Peyer's patch (tissue), 4 donors: ENCODE measurements at regions not wholly inside any gene's neighbourhood (a gene's known extent, or its start where the extent isn't known, plus 50 kb on each side); places are given as distances from the start of the nearest gene placed in this dataset.

Experiments
- CTCF ChIP-seq, 6 experiments: fragments of 450-650 bp in 4 of 6; fragments of 200-600 bp in 2 of 6; sonication (generic) in 1 of 6; IDR thresholded peaks; one replicate each; pipeline ENCODE4 v1.5.1; 2017 to 2019; ENCODE audit warnings: antibody characterized with exemption in 6 of 6, mild to moderate bottlenecking in 3 of 6, moderate library complexity in 1 of 6
- POLR2A ChIP-seq, 2 donors: fragments of 450-650 bp; IDR thresholded peaks; one replicate each; pipeline ENCODE4 v1.5.1; 2017; ENCODE audit warnings: antibody characterized with exemption in 2 of 2, mild to moderate bottlenecking in 2 of 2, moderate library complexity in 2 of 2

DNA sequence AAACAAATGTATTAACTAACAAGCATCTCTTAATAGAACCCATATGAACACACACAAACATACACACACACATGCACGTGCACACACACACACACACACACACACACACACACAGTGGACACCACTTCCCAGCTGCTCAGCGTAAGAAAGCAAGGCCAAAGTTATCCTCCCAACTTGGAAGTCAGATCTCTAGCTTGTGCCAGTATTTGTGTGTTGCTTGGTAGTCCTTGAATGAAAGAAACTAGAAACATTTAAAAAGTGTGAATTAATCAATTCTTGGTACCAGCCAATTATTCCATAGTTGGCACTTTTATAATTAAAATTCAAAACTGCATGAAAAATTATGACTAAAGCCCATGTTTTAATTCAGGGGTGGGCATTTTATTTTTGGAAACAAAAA, 178.1 kb downstream of the TMEM161B start:
- TF ChIP-seq POLR2A (IDR thresholded peaks at IDR 0.05) (no peak), CTCF (IDR thresholded peaks at IDR 0.05) (no peak)
